RWPE2 (cell line): ENCODE measurements at regions not wholly inside any gene's neighbourhood (a gene's known extent, or its start where the extent isn't known, plus 50 kb on each side); places are given as distances from the start of the nearest gene placed in this dataset.

Source experiments
- ATAC-seq: fragments of 200-7000 bp; cut with Tn5 transposase; 3 replicates; pipeline ENCODE4 v1.9.1; 2021; ENCODE audit warnings: low read depth
- DNase-seq: peaks from one replicate; pipeline ENCODE4 v3.0.0-alpha.2; 2020; ENCODE audit warnings: low spot score
- H3K27ac ChIP-seq: fragments of 450-650 bp; 2 replicates; pipeline ENCODE4 v1.5.1; 2017; ENCODE audit warnings: mild to moderate bottlenecking; ENCODE audit not compliant: poor library complexity, severe bottlenecking
- H3K27me3 ChIP-seq: fragments of 250-450 bp; sonication (Bioruptor Pico); 2 replicates; pipeline ENCODE4 v1.5.1; 2021; ENCODE audit warnings: mild to moderate bottlenecking, moderate library complexity; ENCODE audit not compliant: insufficient read depth, poor library complexity, severe bottlenecking
- H3K36me3 ChIP-seq: fragments of 250-450 bp; sonication (Bioruptor Pico); 2 replicates; pipeline ENCODE4 v1.5.1; 2020; ENCODE audit warnings: low read depth, mild to moderate bottlenecking, moderate library complexity
- H3K4me1 ChIP-seq: fragments of 250-450 bp; sonication (Bioruptor Pico); 2 replicates; pipeline ENCODE4 v1.5.1; 2021; ENCODE audit warnings: mild to moderate bottlenecking, moderate library complexity; ENCODE audit not compliant: insufficient read depth, poor library complexity, severe bottlenecking
- H3K4me3 ChIP-seq: fragments of 250-450 bp; sonication (Bioruptor Pico); 2 replicates; pipeline ENCODE4 v1.5.1; 2021; ENCODE audit warnings: mild to moderate bottlenecking, moderate library complexity; ENCODE audit not compliant: severe bottlenecking
- H3K9me3 ChIP-seq: fragments of 250-450 bp; sonication (Bioruptor Pico); 2 replicates; pipeline ENCODE4 v1.5.1; 2021; ENCODE audit warnings: mild to moderate bottlenecking, moderate library complexity; ENCODE audit not compliant: severe bottlenecking
- CTCF ChIP-seq: fragments of 450-650 bp; IDR thresholded peaks from one replicate; pipeline ENCODE4 v1.5.1; 2017; ENCODE audit warnings: mild to moderate bottlenecking, moderate library complexity; ENCODE audit not compliant: poor library complexity, severe bottlenecking

DNA sequence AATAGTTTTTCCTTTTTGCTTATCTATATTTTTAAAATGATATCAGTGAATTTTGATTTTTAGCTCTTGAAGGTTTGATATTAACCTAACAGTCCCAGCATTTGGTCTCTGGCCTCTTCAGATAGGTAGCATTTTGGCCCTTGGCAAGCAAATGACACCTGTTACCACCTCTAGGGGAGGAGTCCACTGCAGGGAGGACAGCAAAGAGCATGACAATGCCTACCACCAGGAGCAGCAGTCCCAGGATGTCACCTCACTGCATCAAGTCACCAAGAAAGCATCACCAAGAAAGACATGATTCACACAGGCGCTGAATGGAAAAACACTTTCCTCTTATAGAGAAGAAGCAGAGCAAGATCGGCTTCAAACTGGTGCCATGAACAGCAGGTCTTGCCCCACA, 224.3 kb downstream of the UBE3D start:
- H3K36me3 ChIP-seq: no peaks in the 10 kb centered on the region
- ATAC-seq: no peak
- H3K9me3 ChIP-seq: no peaks in the 10 kb centered on the region
- no peak overlapping the region for H3K4me3 ChIP-seq
- H3K27me3 ChIP-seq: no peaks in the 10 kb centered on the region
- DNase-seq: no peak
- no peaks in the 10 kb centered on the region for H3K4me1 ChIP-seq
- no peak overlapping the region for H3K27ac ChIP-seq
- TF ChIP-seq CTCF: no peak
